Tibial nerve (tissue), 4 donors: ENCODE measurements at regions not wholly inside any gene's neighbourhood (a gene's known extent, or its start where the extent isn't known, plus 50 kb on each side); places are given as distances from the start of the nearest gene placed in this dataset.

Source experiments
- DNase-seq, 2 donors: peaks; one replicate each; pipeline ENCODE4 v3.0.0-alpha.2; 2019; ENCODE audit warnings: low spot score in 2 of 2
- H3K27ac ChIP-seq, 4 donors: fragments of 200-600 bp; sonication (generic) in 3 of 4; one replicate each; pipeline ENCODE4 v1.5.1; 2017 to 2019; ENCODE audit warnings: mild to moderate bottlenecking in 1 of 4
- H3K27me3 ChIP-seq, 2 donors: fragments of 200-600 bp; sonication (generic) in 1 of 2; one replicate each; pipeline versions ENCODE4 v1.5.1 to v1.6.0; 2017 to 2019
- H3K36me3 ChIP-seq, 3 donors: fragments of 200-600 bp; sonication (generic); one replicate each; pipeline ENCODE4 v1.5.1; 2018 to 2019
- H3K4me1 ChIP-seq, 4 donors: fragments of 200-600 bp; sonication (generic) in 3 of 4; one replicate each; pipeline ENCODE4 v1.5.1; 2017 to 2019
- H3K4me3 ChIP-seq, 4 donors: fragments of 200-600 bp; sonication (generic) in 3 of 4; one replicate each; pipeline ENCODE4 v1.5.1; 2017 to 2019; ENCODE audit warnings: mild to moderate bottlenecking in 1 of 4, moderate library complexity in 1 of 4
- H3K9me3 ChIP-seq, 4 donors: fragments of 200-600 bp; sonication (generic) in 3 of 4; one replicate each; pipeline ENCODE4 v1.5.1; 2017 to 2019
- CTCF ChIP-seq, 5 experiments: fragments of 200-600 bp in 3 of 5; fragments of 450-650 bp in 2 of 5; sonication (generic) in 3 of 5; IDR thresholded peaks; one replicate each; pipeline ENCODE4 v1.5.1; 2016 to 2019; ENCODE audit warnings: antibody characterized with exemption in 5 of 5, mild to moderate bottlenecking in 3 of 5, moderate library complexity in 2 of 5
- EP300 ChIP-seq, 2 donors: sonication (generic); formaldehyde crosslinking; IDR thresholded peaks; one replicate each; pipeline ENCODE4 v1.6.1; 2017; ENCODE audit warnings: antibody characterized with exemption in 2 of 2, mild to moderate bottlenecking in 1 of 2
- POLR2A ChIP-seq, 2 donors: fragments of 450-650 bp; IDR thresholded peaks; one replicate each; pipeline ENCODE4 v1.6.1; 2017; ENCODE audit warnings: antibody characterized with exemption in 2 of 2, mild to moderate bottlenecking in 2 of 2, moderate library complexity in 2 of 2
- WGBS, 2 donors: methylation state at CpG; one replicate each; pipeline ENCODE4 v1.1.5; 2018; 5-methylcytosine and 5-hydroxymethylcytosine counted together

- DNase-seq: no peak
- Histone ChIP-seq H3K36me3 (no peaks in the 10 kb centered on the region), H3K27me3 (no peaks in the 10 kb centered on the region), H3K27ac (no peak overlapping the region), H3K4me1 (no peaks in the 10 kb centered on the region), H3K4me3 (no peak overlapping the region), H3K9me3 (no peaks in the 10 kb centered on the region)
- WGBS, 2 donors: 68 to 78% methylated on average over 4 of the region's 4 CpGs
- TF ChIP-seq EP300 (IDR thresholded peaks at IDR 0.05): no peak
Observed at GRCh38 chr6:55003719-55004430, 157.3 kb downstream of the FAM83B start.

DNA sequence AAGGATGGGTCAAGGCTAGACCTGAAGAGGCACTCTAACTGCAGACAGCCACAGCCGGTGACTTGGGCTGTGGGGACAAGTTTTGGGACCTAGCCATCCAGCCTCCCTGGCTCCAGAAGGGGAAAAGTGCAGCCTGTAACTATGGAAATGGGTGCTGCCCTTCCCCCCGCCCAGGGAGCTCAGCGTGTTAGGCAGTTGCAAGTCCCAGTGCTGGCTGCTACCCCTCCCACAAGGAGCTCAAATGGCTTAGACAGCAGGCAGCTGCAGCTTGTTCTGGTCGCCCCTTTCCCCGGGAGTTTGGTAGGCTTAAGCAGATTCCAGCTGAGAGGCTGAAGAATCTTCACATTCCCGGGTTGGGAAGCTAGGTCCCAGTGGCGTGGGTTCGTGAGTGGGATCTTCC is 162.6 kb downstream of the FAM83B start:
- Histone ChIP-seq H3K4me3 (no peak overlapping the region), H3K9me3 (no peaks in the 10 kb centered on the region), H3K4me1 (peaks cover 0 to 2% (median 0%) of the 10 kb centered on the region in 4 donors), H3K36me3 (no peaks in the 10 kb centered on the region), H3K27me3 (no peaks in the 10 kb centered on the region), H3K27ac (no peak overlapping the region)
- 68 to 84% methylated on average over 6 to 8 of the region's 8 CpGs for WGBS, 2 donors
- no peak for DNase-seq
- TF ChIP-seq CTCF (IDR thresholded peaks at IDR 0.05) (no peak), EP300 (IDR thresholded peaks at IDR 0.05) (no peak), POLR2A (IDR thresholded peaks at IDR 0.05) (no peak)

DNA sequence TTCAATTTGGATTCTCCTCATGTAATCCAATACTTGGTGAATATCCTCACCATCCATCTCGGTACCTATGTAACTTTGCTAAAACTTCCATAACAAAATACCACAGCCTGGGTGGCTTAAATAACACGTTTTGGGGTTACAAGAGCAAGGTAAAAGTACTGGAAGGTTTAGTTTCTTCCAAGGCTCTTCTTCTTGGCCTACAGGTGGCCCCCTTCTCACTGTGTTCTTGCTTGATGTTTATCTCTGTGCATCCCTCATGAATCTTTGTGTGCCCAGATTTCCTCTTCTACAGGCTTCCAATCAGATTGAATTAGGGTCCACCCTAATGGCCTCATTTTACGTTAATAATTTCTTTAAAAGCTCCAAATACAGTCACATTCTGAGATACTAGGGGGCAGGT is 163.3 kb upstream of the HCRTR2 start:
- Histone ChIP-seq H3K4me1 (peaks cover 0 to 6% (median 0%) of the 10 kb centered on the region in 4 donors), H3K4me3 (no peak overlapping the region), H3K27me3 (no peaks in the 10 kb centered on the region), H3K9me3 (no peaks in the 10 kb centered on the region), H3K27ac (no peak overlapping the region), H3K36me3 (no peaks in the 10 kb centered on the region)
- 67 to 72% methylated on average over 3 of the region's 3 CpGs for WGBS, 2 donors
- no peak for DNase-seq
- TF ChIP-seq POLR2A (IDR thresholded peaks at IDR 0.05) (no peak), CTCF (IDR thresholded peaks at IDR 0.05) (no peak), EP300 (IDR thresholded peaks at IDR 0.05) (no peak)

DNA sequence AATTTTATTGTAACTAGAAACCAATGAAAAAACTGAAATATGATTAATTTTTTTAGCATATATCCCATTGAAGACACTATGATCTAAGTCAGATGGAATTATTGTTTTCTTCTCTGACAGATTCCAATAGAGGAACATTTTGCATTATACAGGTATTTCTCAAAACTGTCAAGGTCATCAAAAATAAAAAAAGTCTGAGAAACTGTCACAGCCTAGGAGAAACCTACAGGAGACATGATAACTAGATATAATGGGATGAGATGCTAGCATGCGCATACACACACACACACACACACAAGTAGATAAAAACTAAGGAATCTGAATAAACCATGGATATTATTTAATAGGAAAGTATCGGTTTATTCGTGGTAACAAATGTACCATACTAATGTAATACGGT is 161.9 kb upstream of the HCRTR2 start:
- no peak overlapping the region for H3K4me3 ChIP-seq

GRCh38 chr6:55014321-55015088 is 159.8 kb upstream of the HCRTR2 start:
- no peak overlapping the region for H3K27ac ChIP-seq
- WGBS, 2 donors: 66 to 69% methylated on average over 1 of the region's 1 CpG
- TF ChIP-seq CTCF (IDR thresholded peaks at IDR 0.05) (no peak), EP300 (IDR thresholded peaks at IDR 0.05) (no peak), POLR2A (IDR thresholded peaks at IDR 0.05) (no peak)
- no peak for DNase-seq
- H3K27me3 ChIP-seq: no peaks in the 10 kb centered on the region
- H3K4me3 ChIP-seq: no peak overlapping the region
- H3K4me1 ChIP-seq: peaks cover 0 to 6% (median 0%) of the 10 kb centered on the region in 4 donors
- no peaks in the 10 kb centered on the region for H3K9me3 ChIP-seq
- H3K36me3 ChIP-seq: no peaks in the 10 kb centered on the region

More for the DNA sequence above, 161.9 kb upstream of the HCRTR2 start:
- no peak overlapping the region for H3K27ac ChIP-seq
- H3K9me3 ChIP-seq: no peaks in the 10 kb centered on the region
- peaks cover 0 to 6% (median 0%) of the 10 kb centered on the region in 4 donors for H3K4me1 ChIP-seq
- H3K36me3 ChIP-seq: no peaks in the 10 kb centered on the region
- H3K27me3 ChIP-seq: no peaks in the 10 kb centered on the region
- 94 to 97% methylated on average over 4 of the region's 4 CpGs for WGBS, 2 donors
- TF ChIP-seq POLR2A (IDR thresholded peaks at IDR 0.05) (no peak), CTCF (IDR thresholded peaks at IDR 0.05) (no peak), EP300 (IDR thresholded peaks at IDR 0.05) (no peak)
- DNase-seq: no peak
